ENCODE measurements at regions not wholly inside any gene's neighbourhood (a gene's known extent, or its start where the extent isn't known, plus 50 kb on each side); places are given as distances from the start of the nearest gene placed in this dataset.

GRCh38 chr2:228866044-228866443, 405.0 kb downstream of the PID1 start:
- WGBS, 2 donors: 93 to 100% methylated on average over 1 to 2 of the region's 2 CpGs
- Histone ChIP-seq H3K27ac (no peak overlapping the region), H3K36me3 (no peaks in the 10 kb centered on the region), H3K9me3 (no peaks in the 10 kb centered on the region), H3K4me1 (peaks cover 0 to 3% (median 0%) of the 10 kb centered on the region in 4 donors), H3K27me3 (no peaks in the 10 kb centered on the region), H3K4me3 (no peak overlapping the region)
- ATAC-seq (ENCODE audit: low FRiP score in 2 of 2): no peak
- no peak for TF ChIP-seq EP300 (IDR thresholded peaks at IDR 0.05)
- TF ChIP-seq POLR2AphosphoS5 (IDR thresholded peaks at IDR 0.05): no peak
- TF ChIP-seq CTCF (IDR thresholded peaks at IDR 0.05): no peak
- TF ChIP-seq POLR2A (IDR thresholded peaks at IDR 0.05): no peak
- peak in 1 of 2 donors; percentile 36 for DNase-seq

DNA sequence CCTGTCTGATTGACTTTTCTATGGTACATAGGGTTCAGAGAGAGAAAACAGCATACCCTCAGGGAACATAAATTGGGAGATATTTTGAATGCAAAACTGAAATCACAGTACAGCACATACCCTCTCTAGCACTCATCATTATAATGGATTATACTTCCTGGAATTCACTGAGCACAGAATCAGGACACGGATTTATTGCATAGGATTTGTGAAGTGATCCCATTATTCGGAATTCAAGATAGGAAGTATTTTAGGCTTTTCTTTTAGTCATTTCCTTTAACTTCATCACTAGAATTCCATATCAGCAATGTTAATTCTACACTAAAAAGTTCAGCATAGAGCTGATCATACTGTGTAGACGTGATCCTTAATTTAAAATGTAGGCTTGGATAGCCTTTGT, 407.0 kb downstream of the PID1 start:
- Histone ChIP-seq H3K27me3 (no peaks in the 10 kb centered on the region), H3K27ac (no peak overlapping the region), H3K9me3 (no peaks in the 10 kb centered on the region), H3K4me3 (no peak overlapping the region), H3K36me3 (no peaks in the 10 kb centered on the region), H3K4me1 (no peaks in the 10 kb centered on the region)
- 73 to 75% methylated on average over 3 of the region's 3 CpGs for WGBS, 2 donors
- ATAC-seq (ENCODE audit: low FRiP score in 2 of 2) (no peak), DNase-seq (no peak)
- no peak for TF ChIP-seq CTCF (IDR thresholded peaks at IDR 0.05)
- TF ChIP-seq POLR2A (IDR thresholded peaks at IDR 0.05): no peak
- TF ChIP-seq EP300 (IDR thresholded peaks at IDR 0.05): no peak
- TF ChIP-seq POLR2AphosphoS5 (IDR thresholded peaks at IDR 0.05): no peak

DNA sequence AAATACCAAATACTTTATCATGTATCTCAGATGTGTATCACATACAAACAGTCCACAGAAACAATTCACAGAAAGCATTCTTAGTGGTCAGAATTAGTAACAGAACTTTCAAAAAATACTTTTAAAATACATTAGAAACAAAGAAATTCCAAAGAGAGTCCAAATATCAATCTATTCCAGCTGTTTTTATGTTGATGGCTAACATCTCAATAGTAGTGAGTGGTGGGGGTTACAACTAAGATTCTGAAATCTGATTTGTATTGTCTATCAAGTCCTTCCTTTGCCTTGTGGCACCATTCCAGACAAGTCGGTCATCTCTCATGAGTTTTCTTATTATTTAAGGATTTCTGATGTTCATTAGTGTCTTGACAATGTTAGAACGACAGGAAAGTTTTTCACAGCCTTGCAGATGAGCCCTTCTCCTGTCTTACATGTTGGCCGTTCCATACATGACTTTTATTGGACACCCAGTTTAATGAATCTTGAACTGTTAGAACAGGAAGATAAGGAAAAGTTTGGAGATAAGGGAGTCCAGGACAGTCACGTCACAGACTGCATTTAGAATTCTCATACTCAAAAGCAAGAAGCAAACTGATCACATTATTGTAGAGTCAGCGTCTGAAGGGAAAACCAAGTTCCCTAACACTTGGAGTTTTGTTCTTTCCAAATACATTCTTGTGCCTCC, 410.3 kb downstream of the PID1 start:
- Histone ChIP-seq H3K27me3 (no peaks in the 10 kb centered on the region), H3K27ac (no peak overlapping the region), H3K9me3 (no peaks in the 10 kb centered on the region), H3K36me3 (no peaks in the 10 kb centered on the region), H3K4me1 (no peaks in the 10 kb centered on the region), H3K4me3 (no peak overlapping the region)
- DNase-seq (no peak), ATAC-seq (ENCODE audit: low FRiP score in 2 of 2) (no peak)
- TF ChIP-seq EP300 (IDR thresholded peaks at IDR 0.05): no peak
- TF ChIP-seq POLR2AphosphoS5 (IDR thresholded peaks at IDR 0.05): no peak
- TF ChIP-seq POLR2A (IDR thresholded peaks at IDR 0.05): no peak
- no peak for TF ChIP-seq CTCF (IDR thresholded peaks at IDR 0.05)
- 61 to 77% methylated on average over 5 of the region's 5 CpGs for WGBS, 2 donors

GRCh38 chr2:228853151-228853550, 417.9 kb downstream of the PID1 start:
- ATAC-seq (ENCODE audit: low FRiP score in 2 of 2) (no peak), DNase-seq (no peak)
- 78 to 88% methylated on average over 7 of the region's 7 CpGs for WGBS, 2 donors
- TF ChIP-seq EP300 (IDR thresholded peaks at IDR 0.05): no peak
- TF ChIP-seq POLR2A (IDR thresholded peaks at IDR 0.05): no peak
- no peak for TF ChIP-seq POLR2AphosphoS5 (IDR thresholded peaks at IDR 0.05)
- no peaks in the 10 kb centered on the region for H3K4me1 ChIP-seq
- H3K9me3 ChIP-seq: no peaks in the 10 kb centered on the region
- H3K27ac ChIP-seq: no peak overlapping the region
- no peak overlapping the region for H3K4me3 ChIP-seq
- H3K36me3 ChIP-seq: no peaks in the 10 kb centered on the region
- no peaks in the 10 kb centered on the region for H3K27me3 ChIP-seq

DNA sequence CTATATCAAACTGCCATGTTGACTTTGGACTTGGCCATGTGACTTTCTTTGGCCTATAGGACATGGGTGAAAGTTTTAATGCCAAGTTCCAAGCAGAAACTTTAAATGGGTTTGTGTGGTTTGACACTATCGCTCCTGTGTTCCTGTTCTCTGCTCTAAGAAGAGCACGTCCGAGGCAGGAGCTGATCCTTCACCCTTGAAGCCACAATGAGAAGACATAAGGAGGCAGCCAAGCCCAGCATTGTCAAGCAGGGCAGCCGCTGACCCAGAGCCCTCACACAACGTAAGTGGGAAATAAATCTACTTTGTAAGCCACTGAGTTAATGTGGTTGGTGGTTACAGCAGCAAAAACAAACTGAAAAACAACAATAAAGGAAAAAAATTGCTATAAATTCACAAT, 422.4 kb downstream of the PID1 start:
- no peaks in the 10 kb centered on the region for H3K4me1 ChIP-seq
- no peak for DNase-seq
- no peak overlapping the region for H3K27ac ChIP-seq
- H3K9me3 ChIP-seq: no peaks in the 10 kb centered on the region
- WGBS, 2 donors: 86 to 89% methylated on average over 5 of the region's 5 CpGs
- H3K36me3 ChIP-seq: no peaks in the 10 kb centered on the region
- H3K27me3 ChIP-seq: no peaks in the 10 kb centered on the region
- ATAC-seq (ENCODE audit: low FRiP score in 2 of 2): no peak
- TF ChIP-seq EP300 (IDR thresholded peaks at IDR 0.05) (no peak), POLR2A (IDR thresholded peaks at IDR 0.05) (no peak), CTCF (IDR thresholded peaks at IDR 0.05) (no peak), POLR2AphosphoS5 (IDR thresholded peaks at IDR 0.05) (no peak)
- no peak overlapping the region for H3K4me3 ChIP-seq
